Liver (tissue), 3 donors: ENCODE measurements at regions not wholly inside any gene's neighbourhood (a gene's known extent, or its start where the extent isn't known, plus 50 kb on each side); places are given as distances from the start of the nearest gene placed in this dataset.

ENCODE experiments used
- EGR1 ChIP-seq, 2 donors: IDR thresholded peaks; 2 replicates each; pipeline ENCODE4 v1.6.1; 2016 to 2018; ENCODE audit warnings: antibody characterized with exemption in 2 of 2, low read depth in 2 of 2
- GABPA ChIP-seq, 2 donors: IDR thresholded peaks in 1 of 2; conservative IDR thresholded peaks in 1 of 2; 2 replicates each; pipeline ENCODE4 v1.6.1; 2016; ENCODE audit warnings: antibody characterized with exemption in 2 of 2, mild to moderate bottlenecking in 1 of 2, moderate library complexity in 1 of 2
- JUND ChIP-seq, 2 donors: IDR thresholded peaks; 2 replicates each; pipeline ENCODE4 v1.6.1; 2016; ENCODE audit warnings: antibody characterized with exemption in 2 of 2
- MAX ChIP-seq: IDR thresholded peaks from 2 replicates; pipeline ENCODE4 v1.6.1; 2016; ENCODE audit warnings: antibody characterized with exemption
- RAD21 ChIP-seq, 2 donors: IDR thresholded peaks; 2 replicates each; pipeline ENCODE4 v1.6.1; 2016; ENCODE audit warnings: antibody characterized with exemption in 2 of 2, mild to moderate bottlenecking in 2 of 2
- RXRA ChIP-seq, 2 donors: IDR thresholded peaks; 2 replicates each; pipeline ENCODE4 v1.6.1; 2017 to 2018; ENCODE audit warnings: antibody characterized with exemption in 2 of 2, mild to moderate bottlenecking in 1 of 2
- TAF1 ChIP-seq: conservative IDR thresholded peaks from 2 replicates; pipeline ENCODE4 v1.6.1; 2016; ENCODE audit warnings: antibody characterized with exemption, mild to moderate bottlenecking
- YY1 ChIP-seq: IDR thresholded peaks from 2 replicates; pipeline ENCODE4 v1.6.1; 2016; ENCODE audit warnings: antibody characterized with exemption, mild to moderate bottlenecking
- ZBTB33 ChIP-seq: IDR thresholded peaks from 2 replicates; pipeline ENCODE4 v1.6.1; 2016; ENCODE audit warnings: antibody characterized with exemption
- TF ChIP-seq, protein P1 (sequence below): fragments of 150-350 bp; IDR thresholded peaks from 2 replicates; pipeline ENCODE4 v1.5.1; 2017; ENCODE audit warnings: improper control_type of control experiment, low read depth, low read length; ENCODE audit not compliant: missing input control
- TF ChIP-seq, protein P2 (sequence below): IDR thresholded peaks from 2 replicates; pipeline ENCODE4 v1.6.1; 2016; ENCODE audit warnings: antibody characterized with exemption
- TF ChIP-seq, protein P3 (sequence below): IDR thresholded peaks from 2 replicates; pipeline ENCODE4 v1.6.1; 2016; ENCODE audit warnings: antibody characterized with exemption, mild to moderate bottlenecking
- donor health status: healthy.
- donor health status: healthy.

GRCh38 chrX:98452456-98452855 is 1568.7 kb downstream of the RPA4 start:
- TF ChIP-seq, protein P1, sequence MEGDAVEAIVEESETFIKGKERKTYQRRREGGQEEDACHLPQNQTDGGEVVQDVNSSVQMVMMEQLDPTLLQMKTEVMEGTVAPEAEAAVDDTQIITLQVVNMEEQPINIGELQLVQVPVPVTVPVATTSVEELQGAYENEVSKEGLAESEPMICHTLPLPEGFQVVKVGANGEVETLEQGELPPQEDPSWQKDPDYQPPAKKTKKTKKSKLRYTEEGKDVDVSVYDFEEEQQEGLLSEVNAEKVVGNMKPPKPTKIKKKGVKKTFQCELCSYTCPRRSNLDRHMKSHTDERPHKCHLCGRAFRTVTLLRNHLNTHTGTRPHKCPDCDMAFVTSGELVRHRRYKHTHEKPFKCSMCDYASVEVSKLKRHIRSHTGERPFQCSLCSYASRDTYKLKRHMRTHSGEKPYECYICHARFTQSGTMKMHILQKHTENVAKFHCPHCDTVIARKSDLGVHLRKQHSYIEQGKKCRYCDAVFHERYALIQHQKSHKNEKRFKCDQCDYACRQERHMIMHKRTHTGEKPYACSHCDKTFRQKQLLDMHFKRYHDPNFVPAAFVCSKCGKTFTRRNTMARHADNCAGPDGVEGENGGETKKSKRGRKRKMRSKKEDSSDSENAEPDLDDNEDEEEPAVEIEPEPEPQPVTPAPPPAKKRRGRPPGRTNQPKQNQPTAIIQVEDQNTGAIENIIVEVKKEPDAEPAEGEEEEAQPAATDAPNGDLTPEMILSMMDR, result no peak
- TF ChIP-seq, protein P2, sequence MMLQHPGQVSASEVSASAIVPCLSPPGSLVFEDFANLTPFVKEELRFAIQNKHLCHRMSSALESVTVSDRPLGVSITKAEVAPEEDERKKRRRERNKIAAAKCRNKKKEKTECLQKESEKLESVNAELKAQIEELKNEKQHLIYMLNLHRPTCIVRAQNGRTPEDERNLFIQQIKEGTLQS, result no peak
- TF ChIP-seq MAX (no peak), TAF1 (no peak), RAD21 (IDR thresholded peaks at IDR 0.05) (no peak), EGR1 (IDR thresholded peaks at IDR 0.05; ENCODE audit: low read depth in 2 of 2) (no peak), GABPA (IDR thresholded peaks at IDR 0.05 in 1 of 2, conservative IDR thresholded peaks at IDR 0.05 in 1 of 2) (no peak), ZBTB33 (no peak), RXRA (IDR thresholded peaks at IDR 0.05) (no peak), JUND (IDR thresholded peaks at IDR 0.05) (no peak), YY1 (no peak)
- TF ChIP-seq, protein P3, sequence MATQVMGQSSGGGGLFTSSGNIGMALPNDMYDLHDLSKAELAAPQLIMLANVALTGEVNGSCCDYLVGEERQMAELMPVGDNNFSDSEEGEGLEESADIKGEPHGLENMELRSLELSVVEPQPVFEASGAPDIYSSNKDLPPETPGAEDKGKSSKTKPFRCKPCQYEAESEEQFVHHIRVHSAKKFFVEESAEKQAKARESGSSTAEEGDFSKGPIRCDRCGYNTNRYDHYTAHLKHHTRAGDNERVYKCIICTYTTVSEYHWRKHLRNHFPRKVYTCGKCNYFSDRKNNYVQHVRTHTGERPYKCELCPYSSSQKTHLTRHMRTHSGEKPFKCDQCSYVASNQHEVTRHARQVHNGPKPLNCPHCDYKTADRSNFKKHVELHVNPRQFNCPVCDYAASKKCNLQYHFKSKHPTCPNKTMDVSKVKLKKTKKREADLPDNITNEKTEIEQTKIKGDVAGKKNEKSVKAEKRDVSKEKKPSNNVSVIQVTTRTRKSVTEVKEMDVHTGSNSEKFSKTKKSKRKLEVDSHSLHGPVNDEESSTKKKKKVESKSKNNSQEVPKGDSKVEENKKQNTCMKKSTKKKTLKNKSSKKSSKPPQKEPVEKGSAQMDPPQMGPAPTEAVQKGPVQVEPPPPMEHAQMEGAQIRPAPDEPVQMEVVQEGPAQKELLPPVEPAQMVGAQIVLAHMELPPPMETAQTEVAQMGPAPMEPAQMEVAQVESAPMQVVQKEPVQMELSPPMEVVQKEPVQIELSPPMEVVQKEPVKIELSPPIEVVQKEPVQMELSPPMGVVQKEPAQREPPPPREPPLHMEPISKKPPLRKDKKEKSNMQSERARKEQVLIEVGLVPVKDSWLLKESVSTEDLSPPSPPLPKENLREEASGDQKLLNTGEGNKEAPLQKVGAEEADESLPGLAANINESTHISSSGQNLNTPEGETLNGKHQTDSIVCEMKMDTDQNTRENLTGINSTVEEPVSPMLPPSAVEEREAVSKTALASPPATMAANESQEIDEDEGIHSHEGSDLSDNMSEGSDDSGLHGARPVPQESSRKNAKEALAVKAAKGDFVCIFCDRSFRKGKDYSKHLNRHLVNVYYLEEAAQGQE, result no peak
